Astrocyte (in vitro differentiated cells and primary cell): ENCODE measurements at regions not wholly inside any gene's neighbourhood (a gene's known extent, or its start where the extent isn't known, plus 50 kb on each side); places are given as distances from the start of the nearest gene placed in this dataset.
A peak's percentile ranks its signal among the peaks of the same experiment; 100 is the strongest.
"Not testable (repeated sequence)": the region's sequence is repeated elsewhere in the genome, so short reads cannot be mapped to it uniquely, and the experiment has no call there.

ENCODE experiments used
- DNase-seq: peaks from one replicate; pipeline ENCODE4 v3.0.0-alpha.2; 2010; ENCODE audit warnings: low read depth
- FAIRE-seq: peaks from 2 replicates; lab custom pipeline; 2011; peaks lifted over from hg19 to GRCh38; lab: Jason Lieb, UNC
- H2AFZ ChIP-seq: 2 replicates; pipeline ENCODE4 v1.6.0; 2012; ENCODE audit warnings: low read depth, low read length, inconsistent platforms
- H3K27ac ChIP-seq: 2 replicates; pipeline ENCODE4 v1.5.1; 2011; ENCODE audit warnings: low read depth, low read length, inconsistent platforms
- H3K27me3 ChIP-seq: 2 replicates; pipeline ENCODE4 v1.6.0; 2011; ENCODE audit warnings: low read length, inconsistent platforms; ENCODE audit not compliant: insufficient read depth
- H3K36me3 ChIP-seq: 2 replicates; pipeline ENCODE4 v1.5.1; 2011; ENCODE audit warnings: low read length, inconsistent platforms; ENCODE audit not compliant: insufficient read depth
- H3K4me1 ChIP-seq: 2 replicates; pipeline ENCODE4 v1.5.1; 2011; ENCODE audit warnings: low read length, inconsistent platforms; ENCODE audit not compliant: insufficient read depth
- H3K4me2 ChIP-seq: 2 replicates; pipeline ENCODE4 v1.6.0; 2012; ENCODE audit warnings: low read length, inconsistent platforms
- H3K4me3 ChIP-seq: 2 replicates; pipeline ENCODE4 v1.5.1; 2011; ENCODE audit warnings: low read depth, mild to moderate bottlenecking, low read length, inconsistent platforms; ENCODE audit not compliant: insufficient read depth
- H3K79me2 ChIP-seq: 2 replicates; pipeline ENCODE4 v1.6.0; 2012; ENCODE audit warnings: mild to moderate bottlenecking, low read length, inconsistent platforms; ENCODE audit not compliant: insufficient read depth
- H3K9ac ChIP-seq: 2 replicates; pipeline ENCODE4 v1.6.0; 2012; ENCODE audit warnings: mild to moderate bottlenecking, low read length, inconsistent platforms
- H3K9me3 ChIP-seq: 2 replicates; pipeline ENCODE4 v1.5.1; 2012; ENCODE audit warnings: low read depth, mild to moderate bottlenecking, low read length, inconsistent platforms; ENCODE audit not compliant: insufficient read depth
- H4K20me1 ChIP-seq: 2 replicates; pipeline ENCODE4 v1.6.0; 2012; ENCODE audit warnings: low read length, inconsistent platforms; ENCODE audit not compliant: insufficient read depth
- H3K27ac Mint-ChIP-seq: one replicate; pipeline ENCODE4 v1.8.0; 2021; ENCODE audit warnings: mild to moderate bottlenecking, mixed read lengths; ENCODE audit not compliant: unreplicated experiment
- H3K27me3 Mint-ChIP-seq: one replicate; pipeline ENCODE4 v1.8.0; 2021; ENCODE audit warnings: low read depth, mixed read lengths; ENCODE audit not compliant: unreplicated experiment
- H3K36me3 Mint-ChIP-seq: one replicate; pipeline ENCODE4 v1.8.0; 2021; ENCODE audit warnings: low read depth, mixed read lengths; ENCODE audit not compliant: unreplicated experiment
- H3K4me1 Mint-ChIP-seq: one replicate; pipeline ENCODE4 v1.8.0; 2021; ENCODE audit warnings: low read depth, mixed read lengths; ENCODE audit not compliant: unreplicated experiment
- H3K4me3 Mint-ChIP-seq: one replicate; pipeline ENCODE4 v1.8.0; 2021; ENCODE audit warnings: mild to moderate bottlenecking, moderate library complexity, mixed read lengths; ENCODE audit not compliant: unreplicated experiment
- H3K9me3 Mint-ChIP-seq: one replicate; pipeline ENCODE4 v1.8.0; 2021; ENCODE audit warnings: mild to moderate bottlenecking, mixed read lengths; ENCODE audit not compliant: unreplicated experiment
- CTCF ChIP-seq: IDR thresholded peaks from 2 replicates; pipeline ENCODE4 v1.5.1; 2011; ENCODE audit warnings: low read depth, mild to moderate bottlenecking, inconsistent platforms, low read length, moderate library complexity; ENCODE audit not compliant: insufficient read depth
- EZH2 ChIP-seq: IDR thresholded peaks from 2 replicates; pipeline ENCODE4 v1.6.1; 2012; ENCODE audit warnings: mild to moderate bottlenecking, low read length, inconsistent platforms; ENCODE audit not compliant: insufficient read depth

- Mint-ChIP-seq H3K27ac (no peak overlapping the region), H3K9me3 (peaks cover 6% of the 10 kb centered on the region), H3K4me3 (no peak overlapping the region), H3K36me3 (no peaks in the 10 kb centered on the region), H3K4me1 (no peaks in the 10 kb centered on the region), H3K27me3 (peaks cover 9% of the 10 kb centered on the region)
- Histone ChIP-seq H3K79me2 (no peaks in the 10 kb centered on the region), H3K27ac (no peak overlapping the region), H3K27me3 (no peaks in the 10 kb centered on the region), H3K36me3 (no peaks in the 10 kb centered on the region), H3K4me2 (no peak overlapping the region), H3K9me3 (no peaks in the 10 kb centered on the region), H3K9ac (no peak overlapping the region), H4K20me1 (no peaks in the 10 kb centered on the region), H3K4me1 (no peaks in the 10 kb centered on the region), H3K4me3 (no peak overlapping the region), H2AFZ (no peak overlapping the region)
- TF ChIP-seq EZH2 = no peak
- TF ChIP-seq CTCF = no peak
- FAIRE-seq (no peak), DNase-seq (no peak)
Measured at GRCh38 chr10:33594475-33594874, 260.0 kb upstream of the NRP1 start.

- H3K36me3 ChIP-seq = no peaks in the 10 kb centered on the region
- TF ChIP-seq EZH2 (no peak), CTCF (no peak)
- H3K4me3 ChIP-seq = no peak overlapping the region
- H4K20me1 ChIP-seq = no peaks in the 10 kb centered on the region
- H3K4me2 ChIP-seq = no peak overlapping the region
- H3K9ac ChIP-seq = no peak overlapping the region
- peaks cover 3% of the 10 kb centered on the region for H3K9me3 Mint-ChIP-seq
- H3K4me1 ChIP-seq = no peaks in the 10 kb centered on the region
- no peaks in the 10 kb centered on the region for H3K36me3 Mint-ChIP-seq
- H2AFZ ChIP-seq = no peak overlapping the region
- peaks cover 12% of the 10 kb centered on the region for H3K4me1 Mint-ChIP-seq
- FAIRE-seq = no peak
- H3K27ac Mint-ChIP-seq = no peak overlapping the region
- DNase-seq = no peak
- H3K27me3 ChIP-seq = no peaks in the 10 kb centered on the region
- H3K9me3 ChIP-seq = no peaks in the 10 kb centered on the region
- H3K27ac ChIP-seq = no peak overlapping the region
- H3K27me3 Mint-ChIP-seq = peaks cover 4% of the 10 kb centered on the region
- no peaks in the 10 kb centered on the region for H3K79me2 ChIP-seq
- no peak overlapping the region for H3K4me3 Mint-ChIP-seq
Measured at GRCh38 chr10:33588974-33589600, 254.6 kb upstream of the NRP1 start.

- not testable (repeated sequence) for FAIRE-seq
Measured at GRCh38 chr10:33584596-33584995, 250.1 kb upstream of the NRP1 start.

More at GRCh38 chr10:33584596-33584995, 250.1 kb upstream of the NRP1 start:
- Mint-ChIP-seq H3K4me1 (peaks cover 13% of the 10 kb centered on the region), H3K27me3 (peaks cover 13% of the 10 kb centered on the region)
- H3K27ac Mint-ChIP-seq, H3K4me2 ChIP-seq, H3K36me3 Mint-ChIP-seq, H3K4me1 ChIP-seq, H2AFZ ChIP-seq, H3K27ac ChIP-seq, H3K4me3 Mint-ChIP-seq, H3K9ac ChIP-seq, H3K9me3 Mint-ChIP-seq, H4K20me1 ChIP-seq, H3K27me3 ChIP-seq, H3K79me2 ChIP-seq, H3K9me3 ChIP-seq, H3K4me3 ChIP-seq, H3K36me3 ChIP-seq: not testable (repeated sequence)
- DNase-seq = peak; percentile 46
